ENCODE measurements at regions not wholly inside any gene's neighbourhood (a gene's known extent, or its start where the extent isn't known, plus 50 kb on each side); places are given as distances from the start of the nearest gene placed in this dataset.

- DNase-seq (ENCODE audit: low read depth), result no peak
Observed at GRCh38 chr1:222912730-222913129, 97.9 kb downstream of the DISP1 start.

- DNase-seq (ENCODE audit: low read depth), result no peak
Observed at GRCh38 chr1:222914861-222915632, 100.2 kb downstream of the DISP1 start.

GRCh38 chr1:222916100-222916499 is 101.3 kb downstream of the DISP1 start:
- DNase-seq (ENCODE audit: low read depth), result no peak

GRCh38 chr1:222918801-222919477 is 104.1 kb downstream of the DISP1 start:
- no peak for DNase-seq (ENCODE audit: low read depth)

- DNase-seq (ENCODE audit: low read depth), result no peak
Observed at GRCh38 chr1:222919478-222919865, 104.6 kb downstream of the DISP1 start.

GRCh38 chr1:222920169-222920568 is 105.3 kb downstream of the DISP1 start:
- no peak for DNase-seq (ENCODE audit: low read depth)

- DNase-seq (ENCODE audit: low read depth), result no peak
Observed at GRCh38 chr1:222921945-222922344, 107.1 kb downstream of the DISP1 start.

GRCh38 chr1:222923506-222923905 is 108.7 kb downstream of the DISP1 start:
- DNase-seq (ENCODE audit: low read depth), result no peak

- no peak for DNase-seq (ENCODE audit: low read depth)
Observed at GRCh38 chr1:222924136-222924706, 109.4 kb downstream of the DISP1 start.

- DNase-seq (ENCODE audit: low read depth), result no peak
Observed at GRCh38 chr1:222926566-222926965, 111.7 kb downstream of the DISP1 start.

- no peak for DNase-seq (ENCODE audit: low read depth)
Observed at GRCh38 chr1:222927031-222927430, 112.2 kb downstream of the DISP1 start.

GRCh38 chr1:222928212-222928611 is 113.4 kb downstream of the DISP1 start:
- no peak for DNase-seq (ENCODE audit: low read depth)

- DNase-seq (ENCODE audit: low read depth), result no peak
Observed at GRCh38 chr1:222930070-222930469, 115.2 kb downstream of the DISP1 start.

- DNase-seq (ENCODE audit: low read depth), result no peak
Observed at GRCh38 chr1:222931023-222931422, 116.2 kb downstream of the DISP1 start.

GRCh38 chr1:222933273-222933672 is 118.4 kb downstream of the DISP1 start:
- DNase-seq (ENCODE audit: low read depth), result no peak

GRCh38 chr1:222935239-222935900 is 120.5 kb downstream of the DISP1 start:
- DNase-seq (ENCODE audit: low read depth), result no peak

- no peak for DNase-seq (ENCODE audit: low read depth)
Observed at GRCh38 chr1:222936042-222936441, 121.2 kb downstream of the DISP1 start.

- DNase-seq (ENCODE audit: low read depth), result no peak
Observed at GRCh38 chr1:222938986-222939385, 124.1 kb downstream of the DISP1 start.

- no peak for DNase-seq (ENCODE audit: low read depth)
Observed at GRCh38 chr1:222940095-222940494, 125.3 kb downstream of the DISP1 start.

- no peak for DNase-seq (ENCODE audit: low read depth)
Observed at GRCh38 chr1:222940906-222941305, 126.1 kb downstream of the DISP1 start.

GRCh38 chr1:222941425-222941824 is 126.6 kb downstream of the DISP1 start:
- DNase-seq (ENCODE audit: low read depth), result no peak

- DNase-seq (ENCODE audit: low read depth), result no peak
Observed at GRCh38 chr1:222946436-222946835, 131.6 kb downstream of the DISP1 start.

- DNase-seq (ENCODE audit: low read depth), result no peak
Observed at GRCh38 chr1:222948079-222948478, 133.2 kb downstream of the DISP1 start.

All from HS-27A (cell line).